ENCODE measurements at regions not wholly inside any gene's neighbourhood (a gene's known extent, or its start where the extent isn't known, plus 50 kb on each side); places are given as distances from the start of the nearest gene placed in this dataset.

DNA sequence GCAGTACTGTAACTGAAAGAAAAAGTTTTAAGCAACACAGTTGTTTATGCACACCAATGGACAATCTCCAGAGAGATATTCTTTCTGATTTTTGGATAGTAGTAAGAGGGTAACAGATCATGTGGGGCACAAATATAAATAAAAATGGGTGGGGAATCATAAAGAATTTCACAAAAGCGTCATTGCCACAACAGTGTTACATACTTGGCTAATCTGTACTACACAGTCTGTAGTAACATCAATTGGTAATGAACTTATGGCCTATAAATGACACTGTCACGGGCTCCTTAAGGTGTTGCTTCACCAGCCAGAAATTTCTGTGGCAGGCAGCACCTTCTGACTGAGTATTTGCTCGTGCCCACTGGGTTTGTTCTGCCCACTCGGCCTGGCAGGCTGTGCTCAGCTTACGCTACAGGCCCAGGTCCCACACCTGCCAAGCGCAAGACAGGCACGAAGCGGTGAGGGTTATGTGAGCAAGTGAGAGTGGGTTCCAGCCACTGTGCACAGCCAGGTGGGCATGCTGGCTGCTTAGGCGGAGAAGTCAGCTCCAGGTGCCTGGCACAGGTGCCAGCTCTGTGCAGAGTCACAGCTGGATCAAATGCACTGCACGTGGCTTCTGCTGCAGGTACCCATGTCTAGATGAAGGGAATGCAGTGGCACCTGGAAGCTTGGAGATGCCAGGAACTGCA, 532.5 kb upstream of the SLC39A10 start:
- TF ChIP-seq, protein P1, sequence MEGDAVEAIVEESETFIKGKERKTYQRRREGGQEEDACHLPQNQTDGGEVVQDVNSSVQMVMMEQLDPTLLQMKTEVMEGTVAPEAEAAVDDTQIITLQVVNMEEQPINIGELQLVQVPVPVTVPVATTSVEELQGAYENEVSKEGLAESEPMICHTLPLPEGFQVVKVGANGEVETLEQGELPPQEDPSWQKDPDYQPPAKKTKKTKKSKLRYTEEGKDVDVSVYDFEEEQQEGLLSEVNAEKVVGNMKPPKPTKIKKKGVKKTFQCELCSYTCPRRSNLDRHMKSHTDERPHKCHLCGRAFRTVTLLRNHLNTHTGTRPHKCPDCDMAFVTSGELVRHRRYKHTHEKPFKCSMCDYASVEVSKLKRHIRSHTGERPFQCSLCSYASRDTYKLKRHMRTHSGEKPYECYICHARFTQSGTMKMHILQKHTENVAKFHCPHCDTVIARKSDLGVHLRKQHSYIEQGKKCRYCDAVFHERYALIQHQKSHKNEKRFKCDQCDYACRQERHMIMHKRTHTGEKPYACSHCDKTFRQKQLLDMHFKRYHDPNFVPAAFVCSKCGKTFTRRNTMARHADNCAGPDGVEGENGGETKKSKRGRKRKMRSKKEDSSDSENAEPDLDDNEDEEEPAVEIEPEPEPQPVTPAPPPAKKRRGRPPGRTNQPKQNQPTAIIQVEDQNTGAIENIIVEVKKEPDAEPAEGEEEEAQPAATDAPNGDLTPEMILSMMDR (IDR thresholded peaks at IDR 0.05), result no peak
- TF ChIP-seq ZFX (IDR thresholded peaks at IDR 0.05; ENCODE audit: borderline replicate concordance), result no peak

Measured in 22Rv1 (cell line).